ENCODE measurements at regions not wholly inside any gene's neighbourhood (a gene's known extent, or its start where the extent isn't known, plus 50 kb on each side); places are given as distances from the start of the nearest gene placed in this dataset.

GRCh38 chr14:95611293-95611880 is 74.8 kb upstream of the TCL1B start:
- Histone ChIP-seq H3K4me3 (no peak overlapping the region), H3K27ac (no peak overlapping the region), H3K4me1 (no peaks in the 10 kb centered on the region), H3K36me3 (no peaks in the 10 kb centered on the region), H3K27me3 (no peaks in the 10 kb centered on the region), H3K9me3 (no peaks in the 10 kb centered on the region)
- TF ChIP-seq CTCF (IDR thresholded peaks at IDR 0.05), result no peak
- no peak for DNase-seq

- Histone ChIP-seq H3K36me3 (no peaks in the 10 kb centered on the region), H3K4me3 (no peak overlapping the region), H3K4me1 (no peaks in the 10 kb centered on the region), H3K9me3 (no peaks in the 10 kb centered on the region), H3K27ac (no peak overlapping the region), H3K27me3 (no peaks in the 10 kb centered on the region)
- no peak for DNase-seq
- TF ChIP-seq POLR2A (IDR thresholded peaks at IDR 0.05) (no peak), CTCF (IDR thresholded peaks at IDR 0.05) (no peak)
These were observed 71.9 kb upstream of the TCL1B start for GRCh38 chr14:95614349-95614748.

- Histone ChIP-seq H3K4me3 (no peak overlapping the region), H3K9me3 (no peaks in the 10 kb centered on the region), H3K27ac (no peak overlapping the region), H3K36me3 (no peaks in the 10 kb centered on the region), H3K4me1 (no peaks in the 10 kb centered on the region), H3K27me3 (no peaks in the 10 kb centered on the region)
- TF ChIP-seq POLR2A (IDR thresholded peaks at IDR 0.05) (no peak), CTCF (IDR thresholded peaks at IDR 0.05) (no peak)
- no peak for DNase-seq
These were observed 69.5 kb upstream of the TCL1B start for GRCh38 chr14:95616745-95617144.

- Histone ChIP-seq H3K27me3 (no peaks in the 10 kb centered on the region), H3K27ac (no peak overlapping the region), H3K4me1 (no peaks in the 10 kb centered on the region), H3K4me3 (no peak overlapping the region), H3K9me3 (peaks cover 0 to 3% (median 0%) of the 10 kb centered on the region in 4 donors), H3K36me3 (no peaks in the 10 kb centered on the region)
- TF ChIP-seq POLR2A (IDR thresholded peaks at IDR 0.05), result no peak
- TF ChIP-seq CTCF (IDR thresholded peaks at IDR 0.05), result no peak
- no peak for DNase-seq
These were observed 66.3 kb upstream of the TCL1B start for GRCh38 chr14:95619785-95620417.

- no peak for DNase-seq
- peak overlapping the region in 1 of 4 donors; percentile 6 for H3K4me3 ChIP-seq
These were observed 65.6 kb upstream of the TCL1B start for GRCh38 chr14:95620659-95621059.

More at GRCh38 chr14:95620659-95621059, 65.6 kb upstream of the TCL1B start:
- no peaks in the 10 kb centered on the region for H3K36me3 ChIP-seq
- TF ChIP-seq CTCF (IDR thresholded peaks at IDR 0.05) (no peak), POLR2A (IDR thresholded peaks at IDR 0.05) (no peak)
- H3K9me3 ChIP-seq, result peaks cover 0 to 3% (median 0%) of the 10 kb centered on the region in 4 donors
- no peak overlapping the region for H3K27ac ChIP-seq
- no peaks in the 10 kb centered on the region for H3K4me1 ChIP-seq
- no peaks in the 10 kb centered on the region for H3K27me3 ChIP-seq

Measured in Peyer's patch (tissue), 4 donors.